ENCODE measurements at regions not wholly inside any gene's neighbourhood (a gene's known extent, or its start where the extent isn't known, plus 50 kb on each side); places are given as distances from the start of the nearest gene placed in this dataset.

DNA sequence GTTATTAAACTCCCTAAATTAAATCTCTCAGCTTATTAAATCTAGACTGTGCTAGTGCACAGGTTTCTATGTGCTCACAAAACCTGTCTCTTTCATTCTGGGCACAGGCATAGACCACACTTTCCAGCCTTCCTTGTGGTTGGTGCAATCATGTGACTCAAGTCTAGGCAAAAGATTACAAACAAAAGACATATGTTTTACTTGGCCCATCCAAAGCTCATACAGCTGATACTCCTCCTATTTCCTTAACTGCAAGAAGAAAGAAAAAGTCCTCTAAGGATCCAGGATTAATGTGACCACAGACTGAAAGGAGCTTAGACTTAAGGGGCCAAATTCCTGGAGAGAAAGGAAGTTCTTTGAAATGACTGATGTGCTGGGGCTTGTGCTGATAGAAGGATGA, 731.3 kb upstream of the RAB6C start:
- H3K4me3 Mint-ChIP-seq, result no peak overlapping the region
- no peak overlapping the region for H3K27ac Mint-ChIP-seq
- no peaks in the 10 kb centered on the region; the same call in 1 of the 2 replicates for H3K27me3 Mint-ChIP-seq (ENCODE audit: low read depth)
- CTCF ChIA-PET, result no interaction called here
- no peak for TF ChIP-seq TP53 (CRISPR knock-in tag; IDR thresholded peaks at IDR 0.05)
- no peak for TF ChIP-seq NR3C1 (CRISPR knock-in tag; conservative IDR thresholded peaks at IDR 0.05; ENCODE audit: low read depth)
- no peak for TF ChIP-seq EMX1 (CRISPR knock-in tag; IDR thresholded peaks at IDR 0.05)
- TF ChIP-seq, protein P1, sequence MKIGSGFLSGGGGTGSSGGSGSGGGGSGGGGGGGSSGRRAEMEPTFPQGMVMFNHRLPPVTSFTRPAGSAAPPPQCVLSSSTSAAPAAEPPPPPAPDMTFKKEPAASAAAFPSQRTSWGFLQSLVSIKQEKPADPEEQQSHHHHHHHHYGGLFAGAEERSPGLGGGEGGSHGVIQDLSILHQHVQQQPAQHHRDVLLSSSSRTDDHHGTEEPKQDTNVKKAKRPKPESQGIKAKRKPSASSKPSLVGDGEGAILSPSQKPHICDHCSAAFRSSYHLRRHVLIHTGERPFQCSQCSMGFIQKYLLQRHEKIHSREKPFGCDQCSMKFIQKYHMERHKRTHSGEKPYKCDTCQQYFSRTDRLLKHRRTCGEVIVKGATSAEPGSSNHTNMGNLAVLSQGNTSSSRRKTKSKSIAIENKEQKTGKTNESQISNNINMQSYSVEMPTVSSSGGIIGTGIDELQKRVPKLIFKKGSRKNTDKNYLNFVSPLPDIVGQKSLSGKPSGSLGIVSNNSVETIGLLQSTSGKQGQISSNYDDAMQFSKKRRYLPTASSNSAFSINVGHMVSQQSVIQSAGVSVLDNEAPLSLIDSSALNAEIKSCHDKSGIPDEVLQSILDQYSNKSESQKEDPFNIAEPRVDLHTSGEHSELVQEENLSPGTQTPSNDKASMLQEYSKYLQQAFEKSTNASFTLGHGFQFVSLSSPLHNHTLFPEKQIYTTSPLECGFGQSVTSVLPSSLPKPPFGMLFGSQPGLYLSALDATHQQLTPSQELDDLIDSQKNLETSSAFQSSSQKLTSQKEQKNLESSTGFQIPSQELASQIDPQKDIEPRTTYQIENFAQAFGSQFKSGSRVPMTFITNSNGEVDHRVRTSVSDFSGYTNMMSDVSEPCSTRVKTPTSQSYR (CRISPR knock-in tag; IDR thresholded peaks at IDR 0.05), result no peak
- TF ChIP-seq ATF1 (CRISPR knock-in tag; IDR thresholded peaks at IDR 0.05), result no peak
- TF ChIP-seq CREM (CRISPR knock-in tag; IDR thresholded peaks at IDR 0.05), result no peak
- TF ChIP-seq ZNF232 (CRISPR knock-in tag; IDR thresholded peaks at IDR 0.05), result no peak
- no peak for TF ChIP-seq CBFB (CRISPR knock-in tag; IDR thresholded peaks at IDR 0.05; ENCODE audit: low read depth)
- no peak for TF ChIP-seq NR1H2 (CRISPR knock-in tag; IDR thresholded peaks at IDR 0.05)
- TF ChIP-seq RELA (CRISPR knock-in tag; IDR thresholded peaks at IDR 0.05; ENCODE audit: borderline replicate concordance), result no peak
- TF ChIP-seq, protein P2, sequence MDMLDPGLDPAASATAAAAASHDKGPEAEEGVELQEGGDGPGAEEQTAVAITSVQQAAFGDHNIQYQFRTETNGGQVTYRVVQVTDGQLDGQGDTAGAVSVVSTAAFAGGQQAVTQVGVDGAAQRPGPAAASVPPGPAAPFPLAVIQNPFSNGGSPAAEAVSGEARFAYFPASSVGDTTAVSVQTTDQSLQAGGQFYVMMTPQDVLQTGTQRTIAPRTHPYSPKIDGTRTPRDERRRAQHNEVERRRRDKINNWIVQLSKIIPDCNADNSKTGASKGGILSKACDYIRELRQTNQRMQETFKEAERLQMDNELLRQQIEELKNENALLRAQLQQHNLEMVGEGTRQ (CRISPR knock-in tag; IDR thresholded peaks at IDR 0.05), result no peak
- TF ChIP-seq, protein P3, sequence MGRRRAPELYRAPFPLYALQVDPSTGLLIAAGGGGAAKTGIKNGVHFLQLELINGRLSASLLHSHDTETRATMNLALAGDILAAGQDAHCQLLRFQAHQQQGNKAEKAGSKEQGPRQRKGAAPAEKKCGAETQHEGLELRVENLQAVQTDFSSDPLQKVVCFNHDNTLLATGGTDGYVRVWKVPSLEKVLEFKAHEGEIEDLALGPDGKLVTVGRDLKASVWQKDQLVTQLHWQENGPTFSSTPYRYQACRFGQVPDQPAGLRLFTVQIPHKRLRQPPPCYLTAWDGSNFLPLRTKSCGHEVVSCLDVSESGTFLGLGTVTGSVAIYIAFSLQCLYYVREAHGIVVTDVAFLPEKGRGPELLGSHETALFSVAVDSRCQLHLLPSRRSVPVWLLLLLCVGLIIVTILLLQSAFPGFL (CRISPR knock-in tag; IDR thresholded peaks at IDR 0.05; ENCODE audit: borderline replicate concordance), result no peak
- TF ChIP-seq, protein P4, sequence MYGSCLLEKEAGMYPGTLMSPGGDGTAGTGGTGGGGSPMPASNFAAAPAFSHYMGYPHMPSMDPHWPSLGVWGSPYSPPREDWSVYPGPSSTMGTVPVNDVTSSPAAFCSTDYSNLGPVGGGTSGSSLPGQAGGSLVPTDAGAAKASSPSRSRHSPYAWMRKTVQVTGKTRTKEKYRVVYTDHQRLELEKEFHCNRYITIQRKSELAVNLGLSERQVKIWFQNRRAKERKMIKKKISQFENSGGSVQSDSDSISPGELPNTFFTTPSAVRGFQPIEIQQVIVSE (CRISPR knock-in tag; IDR thresholded peaks at IDR 0.05; ENCODE audit: borderline replicate concordance), result no peak
- no peak for TF ChIP-seq GTF2I (CRISPR knock-in tag; conservative IDR thresholded peaks at IDR 0.05)
- TF ChIP-seq, protein P5, sequence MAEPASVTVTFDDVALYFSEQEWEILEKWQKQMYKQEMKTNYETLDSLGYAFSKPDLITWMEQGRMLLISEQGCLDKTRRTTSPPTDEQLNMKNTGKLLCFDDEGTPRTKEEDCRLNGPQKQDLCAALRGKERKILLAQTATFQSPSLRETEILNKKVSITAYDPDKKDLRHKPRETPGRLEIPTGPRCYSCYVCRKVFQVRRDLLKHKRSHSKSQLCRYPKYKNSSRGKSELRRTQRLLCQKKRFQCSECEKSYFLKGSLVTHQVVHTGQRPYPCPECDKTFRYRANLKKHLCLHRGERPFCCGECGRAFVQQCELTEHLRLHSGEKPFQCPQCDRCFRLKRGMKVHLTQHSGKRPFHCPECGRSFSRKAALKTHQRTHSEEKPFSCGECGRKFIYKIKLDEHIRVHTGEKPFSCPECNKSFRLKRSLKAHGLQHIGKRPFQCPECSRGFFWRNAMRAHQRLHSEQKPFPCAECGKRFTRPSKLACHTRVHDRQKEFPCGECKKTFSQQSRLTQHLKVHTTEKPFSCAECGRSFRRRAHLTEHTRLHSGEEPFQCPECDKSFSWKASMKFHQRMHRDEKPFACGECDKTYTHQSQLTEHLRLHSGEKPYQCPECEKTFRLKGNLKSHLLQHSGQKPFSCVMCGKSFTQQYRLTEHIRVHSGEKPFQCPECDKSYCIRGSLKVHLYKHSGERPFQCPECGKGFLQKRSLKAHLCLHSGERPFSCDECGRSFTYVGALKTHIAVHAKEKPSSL (CRISPR knock-in tag; conservative IDR thresholded peaks at IDR 0.05), result no peak
- H3K9me3 Mint-ChIP-seq, result peaks cover 14% of the 10 kb centered on the region
- POLR2A ChIA-PET, result no interaction called here
- no peak for ATAC-seq
- no peak for DNase-seq (ENCODE audit: low spot score)
- H3K4me1 Mint-ChIP-seq, result peaks cover 2% of the 10 kb centered on the region
- H3K36me3 Mint-ChIP-seq, result peaks cover 3% of the 10 kb centered on the region

DNA sequence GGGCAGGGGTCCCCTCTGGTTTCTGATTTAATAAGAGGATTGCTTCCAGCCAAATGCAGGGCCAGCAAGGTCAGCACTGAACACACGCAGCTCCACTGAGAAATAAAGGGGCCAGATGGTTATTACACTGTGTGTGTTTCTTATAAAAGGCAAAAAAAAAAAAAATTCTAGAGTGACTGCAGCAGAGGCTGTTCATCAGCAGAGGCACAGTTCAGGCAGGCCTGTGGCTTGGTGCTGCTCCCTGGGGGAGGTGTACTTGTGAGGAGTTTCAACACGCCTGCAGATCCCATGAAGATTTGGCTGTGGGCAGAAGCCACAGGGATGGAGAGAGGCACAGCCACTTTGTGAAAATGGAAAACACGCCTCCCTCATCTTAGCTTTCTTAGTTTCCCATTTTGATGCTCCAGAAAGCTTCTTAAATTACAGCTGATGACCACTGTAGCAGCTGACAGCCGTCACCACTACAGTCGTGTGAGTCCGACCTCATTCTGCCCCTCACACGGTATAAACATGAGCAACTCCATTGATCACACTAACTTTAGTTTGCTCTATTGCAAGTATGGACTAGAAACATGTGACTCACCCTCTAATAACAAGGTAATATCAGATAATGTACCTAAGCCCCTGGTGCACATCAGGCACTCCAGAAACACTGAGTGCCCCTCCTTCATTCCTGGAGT, 726.5 kb upstream of the RAB6C start:
- Mint-ChIP-seq H3K36me3 (no peaks in the 10 kb centered on the region), H3K4me3 (no peak overlapping the region), H3K4me1 (peaks cover 4% of the 10 kb centered on the region), H3K9me3 (peaks cover 17% of the 10 kb centered on the region), H3K27me3 (ENCODE audit: low read depth) (peaks cover 2% of the 10 kb centered on the region), H3K27ac (no peak overlapping the region)
- POLR2A ChIA-PET, result no interaction called here
- ATAC-seq, result no peak
- DNase-seq (ENCODE audit: low spot score), result no peak
- CTCF ChIA-PET, result interaction anchor here (0.7 to 1.8 kb wide), 9 partner anchors 10 to 526 kb away, joined by 3 to 10 read pairs (median 4); no protein-coding TSS in a partner anchor
- no peak for TF ChIP-seq NFATC4 (CRISPR knock-in tag; IDR thresholded peaks at IDR 0.05)
- TF ChIP-seq, protein P3 (CRISPR knock-in tag; IDR thresholded peaks at IDR 0.05; ENCODE audit: borderline replicate concordance), result no peak
- TF ChIP-seq, protein P1 (CRISPR knock-in tag; IDR thresholded peaks at IDR 0.05), result no peak
- TF ChIP-seq ZNF416 (CRISPR knock-in tag; IDR thresholded peaks at IDR 0.05), result no peak
- no peak for TF ChIP-seq NR2C2 (CRISPR knock-in tag; IDR thresholded peaks at IDR 0.05)
- TF ChIP-seq, protein P6, sequence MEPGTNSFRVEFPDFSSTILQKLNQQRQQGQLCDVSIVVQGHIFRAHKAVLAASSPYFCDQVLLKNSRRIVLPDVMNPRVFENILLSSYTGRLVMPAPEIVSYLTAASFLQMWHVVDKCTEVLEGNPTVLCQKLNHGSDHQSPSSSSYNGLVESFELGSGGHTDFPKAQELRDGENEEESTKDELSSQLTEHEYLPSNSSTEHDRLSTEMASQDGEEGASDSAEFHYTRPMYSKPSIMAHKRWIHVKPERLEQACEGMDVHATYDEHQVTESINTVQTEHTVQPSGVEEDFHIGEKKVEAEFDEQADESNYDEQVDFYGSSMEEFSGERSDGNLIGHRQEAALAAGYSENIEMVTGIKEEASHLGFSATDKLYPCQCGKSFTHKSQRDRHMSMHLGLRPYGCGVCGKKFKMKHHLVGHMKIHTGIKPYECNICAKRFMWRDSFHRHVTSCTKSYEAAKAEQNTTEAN (CRISPR knock-in tag; IDR thresholded peaks at IDR 0.05), result no peak
- no peak for TF ChIP-seq GTF2I (CRISPR knock-in tag; conservative IDR thresholded peaks at IDR 0.05)
